Peyer's patch (tissue), 4 donors: ENCODE measurements at regions not wholly inside any gene's neighbourhood (a gene's known extent, or its start where the extent isn't known, plus 50 kb on each side); places are given as distances from the start of the nearest gene placed in this dataset.

Experiments used
- DNase-seq, 3 donors: peaks; one replicate each; pipeline ENCODE4 v3.0.0-alpha.2; 2017 to 2019
- H3K27ac ChIP-seq, 4 donors: fragments of 200-600 bp; sonication (generic); one replicate each; pipeline ENCODE4 v1.5.1; 2016 to 2019
- H3K27me3 ChIP-seq, 2 donors: fragments of 200-600 bp; sonication (generic); one replicate each; pipeline ENCODE4 v1.5.1; 2019
- H3K36me3 ChIP-seq, 3 donors: fragments of 200-600 bp; sonication (generic); one replicate each; pipeline ENCODE4 v1.5.1; 2016 to 2019
- H3K4me1 ChIP-seq, 4 donors: fragments of 200-600 bp; sonication (generic); one replicate each; pipeline ENCODE4 v1.5.1; 2016 to 2019
- H3K4me3 ChIP-seq, 4 donors: fragments of 200-600 bp; sonication (generic); 1 replicate in 3 of 4; 2 replicates in 1 of 4; pipeline ENCODE4 v1.5.1; 2016 to 2019; ENCODE audit warnings: mild to moderate bottlenecking in 1 of 4
- H3K9me3 ChIP-seq, 4 donors: fragments of 200-600 bp; sonication (generic); one replicate each; pipeline ENCODE4 v1.5.1; 2016 to 2019; ENCODE audit warnings: mild to moderate bottlenecking in 1 of 4
- POLR2A ChIP-seq, 2 donors: fragments of 450-650 bp; IDR thresholded peaks; one replicate each; pipeline ENCODE4 v1.5.1; 2017; ENCODE audit warnings: antibody characterized with exemption in 2 of 2, mild to moderate bottlenecking in 2 of 2, moderate library complexity in 2 of 2
- TF ChIP-seq, protein P1 (sequence below), 6 experiments: fragments of 450-650 bp in 4 of 6; fragments of 200-600 bp in 2 of 6; sonication (generic) in 1 of 6; IDR thresholded peaks; one replicate each; pipeline ENCODE4 v1.5.1; 2017 to 2019; ENCODE audit warnings: antibody characterized with exemption in 6 of 6, mild to moderate bottlenecking in 3 of 6, moderate library complexity in 1 of 6

DNA sequence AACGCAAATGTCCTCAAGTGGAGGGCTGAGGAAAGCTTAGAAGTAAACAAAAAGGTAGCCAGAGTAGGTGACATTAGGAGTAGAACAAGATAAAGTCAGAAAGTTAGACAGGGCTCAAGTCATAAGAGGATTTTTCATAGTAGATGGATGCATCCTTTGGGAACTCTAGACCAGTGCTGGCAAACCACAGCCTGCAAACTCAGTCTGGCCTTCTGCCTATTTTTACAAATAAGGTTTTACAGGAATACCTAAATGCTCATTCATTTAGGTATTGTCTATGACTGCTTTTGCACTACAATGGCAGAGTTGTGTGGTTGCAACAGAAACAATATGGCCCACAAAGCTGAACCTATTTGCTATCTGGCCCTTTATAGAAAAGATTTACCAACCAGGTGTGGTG, 116.0 kb upstream of the HMHB1 start:
- no peak overlapping the region for H3K4me3 ChIP-seq
- TF ChIP-seq, protein P1, sequence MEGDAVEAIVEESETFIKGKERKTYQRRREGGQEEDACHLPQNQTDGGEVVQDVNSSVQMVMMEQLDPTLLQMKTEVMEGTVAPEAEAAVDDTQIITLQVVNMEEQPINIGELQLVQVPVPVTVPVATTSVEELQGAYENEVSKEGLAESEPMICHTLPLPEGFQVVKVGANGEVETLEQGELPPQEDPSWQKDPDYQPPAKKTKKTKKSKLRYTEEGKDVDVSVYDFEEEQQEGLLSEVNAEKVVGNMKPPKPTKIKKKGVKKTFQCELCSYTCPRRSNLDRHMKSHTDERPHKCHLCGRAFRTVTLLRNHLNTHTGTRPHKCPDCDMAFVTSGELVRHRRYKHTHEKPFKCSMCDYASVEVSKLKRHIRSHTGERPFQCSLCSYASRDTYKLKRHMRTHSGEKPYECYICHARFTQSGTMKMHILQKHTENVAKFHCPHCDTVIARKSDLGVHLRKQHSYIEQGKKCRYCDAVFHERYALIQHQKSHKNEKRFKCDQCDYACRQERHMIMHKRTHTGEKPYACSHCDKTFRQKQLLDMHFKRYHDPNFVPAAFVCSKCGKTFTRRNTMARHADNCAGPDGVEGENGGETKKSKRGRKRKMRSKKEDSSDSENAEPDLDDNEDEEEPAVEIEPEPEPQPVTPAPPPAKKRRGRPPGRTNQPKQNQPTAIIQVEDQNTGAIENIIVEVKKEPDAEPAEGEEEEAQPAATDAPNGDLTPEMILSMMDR (IDR thresholded peaks at IDR 0.05): no peak
- peaks cover 0 to 4% (median 0%) of the 10 kb centered on the region in 4 donors for H3K4me1 ChIP-seq
- H3K27ac ChIP-seq: no peak overlapping the region
- H3K9me3 ChIP-seq: no peaks in the 10 kb centered on the region
- no peaks in the 10 kb centered on the region for H3K36me3 ChIP-seq
- DNase-seq: no peak
- H3K27me3 ChIP-seq: no peaks in the 10 kb centered on the region

DNA sequence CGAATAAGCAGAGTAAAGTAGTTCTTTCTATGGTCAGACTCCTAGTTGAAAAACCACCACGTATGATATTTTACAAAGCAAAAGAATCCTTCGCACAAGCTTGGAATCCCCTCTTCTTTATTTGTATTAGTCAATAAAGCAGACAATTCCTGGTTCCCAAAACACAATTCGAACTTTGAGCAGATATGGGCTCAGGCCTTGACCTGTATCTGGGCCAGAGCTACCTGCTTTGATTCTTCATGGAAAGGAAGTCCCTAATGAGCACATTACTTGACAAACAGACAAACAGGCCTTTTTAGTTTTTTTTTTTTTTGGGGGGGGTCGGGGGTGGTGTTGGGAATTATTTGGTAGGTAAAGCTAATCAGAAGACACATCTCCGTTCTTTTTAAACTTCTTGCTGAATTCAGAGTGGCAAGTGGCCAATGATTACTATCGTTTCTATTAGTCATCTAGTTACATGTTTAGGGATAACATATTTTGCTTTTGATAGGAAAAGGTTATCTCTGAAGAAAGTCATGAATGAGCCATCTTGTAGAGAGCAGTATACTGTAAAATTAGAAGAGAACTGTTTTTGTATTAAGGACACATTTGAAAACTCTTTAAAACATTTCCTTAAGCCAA, 116.6 kb upstream of the HMHB1 start:
- TF ChIP-seq POLR2A (IDR thresholded peaks at IDR 0.05): no peak
- TF ChIP-seq, protein P1 (IDR thresholded peaks at IDR 0.05): no peak
- no peak for DNase-seq

DNA sequence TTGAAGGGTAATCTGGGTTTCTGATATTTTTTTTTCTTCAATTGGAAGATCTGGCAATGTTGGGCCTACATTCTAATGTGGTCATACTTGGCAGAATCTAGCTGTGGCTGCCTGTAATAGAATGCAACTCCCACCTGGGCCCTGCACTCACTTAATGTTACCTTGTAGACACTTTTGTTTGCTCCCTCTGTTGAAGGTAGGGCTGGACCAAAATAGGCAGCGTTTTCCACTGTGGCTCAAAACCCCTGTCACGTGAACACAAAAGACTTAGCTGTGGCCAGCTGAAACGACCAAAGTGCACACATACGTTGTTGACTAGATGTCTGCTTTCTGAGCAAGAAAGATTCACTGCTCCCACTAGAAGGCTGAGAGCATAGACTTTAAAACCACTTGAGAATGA, 117.6 kb upstream of the HMHB1 start:
- Histone ChIP-seq H3K4me1 (peaks cover 0 to 4% (median 0%) of the 10 kb centered on the region in 4 donors), H3K9me3 (no peaks in the 10 kb centered on the region), H3K36me3 (no peaks in the 10 kb centered on the region), H3K27ac (no peak overlapping the region), H3K4me3 (no peak overlapping the region), H3K27me3 (no peaks in the 10 kb centered on the region)
- TF ChIP-seq POLR2A (IDR thresholded peaks at IDR 0.05): no peak
- TF ChIP-seq, protein P1 (IDR thresholded peaks at IDR 0.05): no peak
- peak in 1 of 3 donors; percentile 53 for DNase-seq

More for the DNA sequence above, 116.6 kb upstream of the HMHB1 start:
- H3K27ac ChIP-seq: no peak overlapping the region
- H3K27me3 ChIP-seq: no peaks in the 10 kb centered on the region
- H3K9me3 ChIP-seq: no peaks in the 10 kb centered on the region
- peaks cover 0 to 4% (median 0%) of the 10 kb centered on the region in 4 donors for H3K4me1 ChIP-seq
- no peaks in the 10 kb centered on the region for H3K36me3 ChIP-seq
- no peak overlapping the region for H3K4me3 ChIP-seq

DNA sequence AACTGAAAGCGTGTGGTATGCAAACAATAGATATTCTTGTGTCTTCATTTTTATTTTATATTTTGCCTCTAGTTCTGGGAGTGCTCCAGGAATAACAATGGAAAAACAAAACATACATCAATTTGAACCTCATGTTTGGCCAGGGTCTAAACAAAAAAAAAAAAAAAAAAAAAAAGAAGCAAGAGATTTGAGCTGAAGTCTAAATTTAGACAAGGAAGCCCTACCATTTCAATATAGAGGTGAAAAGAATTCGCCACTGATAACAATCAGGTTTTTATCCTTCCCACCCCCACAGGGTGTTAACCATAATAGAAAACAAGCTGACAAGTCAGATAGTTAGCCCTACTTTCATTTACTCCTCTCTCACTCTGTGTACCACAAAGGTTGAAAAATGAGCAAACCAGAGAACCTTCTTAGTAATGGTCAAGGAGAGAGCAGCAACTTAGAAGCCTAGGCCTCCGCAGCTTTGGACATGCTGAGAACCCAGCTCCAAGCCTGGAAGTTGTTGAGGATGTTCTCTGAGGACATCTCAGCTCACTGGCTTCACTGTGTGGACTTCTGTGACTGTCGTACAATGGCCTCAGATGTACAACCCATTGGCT, 118.2 kb upstream of the HMHB1 start:
- TF ChIP-seq, protein P1 (IDR thresholded peaks at IDR 0.05): no peak
- TF ChIP-seq POLR2A (IDR thresholded peaks at IDR 0.05): no peak
- Histone ChIP-seq H3K4me3 (no peak overlapping the region), H3K4me1 (peaks cover 0 to 4% (median 0%) of the 10 kb centered on the region in 4 donors), H3K27me3 (no peaks in the 10 kb centered on the region), H3K9me3 (no peaks in the 10 kb centered on the region), H3K36me3 (no peaks in the 10 kb centered on the region), H3K27ac (peak overlapping the region in 1 of 4 donors; percentile 51)
- DNase-seq: no peak

DNA sequence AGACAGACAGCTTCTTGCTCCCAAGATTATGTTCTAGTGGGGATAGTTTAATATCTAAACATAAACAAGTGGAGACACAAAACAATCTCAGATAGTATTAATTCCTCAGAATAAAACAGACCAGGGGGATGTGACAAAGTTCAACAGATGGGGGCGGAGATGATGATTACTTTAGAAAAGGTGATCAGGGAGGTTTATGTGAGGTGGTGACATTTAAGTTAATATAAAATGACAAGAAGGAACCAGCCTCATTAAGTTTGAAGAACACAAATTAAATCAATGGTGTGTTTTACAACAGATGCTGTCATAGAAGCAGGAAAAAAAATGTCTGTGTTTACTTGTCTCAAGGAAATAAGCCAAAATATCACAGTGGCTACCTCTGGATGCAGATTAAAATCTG, 119.6 kb upstream of the HMHB1 start:
- Histone ChIP-seq H3K4me3 (no peak overlapping the region), H3K36me3 (no peaks in the 10 kb centered on the region), H3K27ac (no peak overlapping the region), H3K9me3 (no peaks in the 10 kb centered on the region), H3K27me3 (no peaks in the 10 kb centered on the region), H3K4me1 (peaks cover 0 to 4% (median 0%) of the 10 kb centered on the region in 4 donors)
- no peak for DNase-seq
- TF ChIP-seq POLR2A (IDR thresholded peaks at IDR 0.05): no peak
- TF ChIP-seq, protein P1 (IDR thresholded peaks at IDR 0.05): no peak
